ENCODE measurements at regions not wholly inside any gene's neighbourhood (a gene's known extent, or its start where the extent isn't known, plus 50 kb on each side); places are given as distances from the start of the nearest gene placed in this dataset.

- TF ChIP-seq RXRA (IDR thresholded peaks at IDR 0.05; ENCODE audit: borderline replicate concordance, low read depth) (no peak), TAF1 (IDR thresholded peaks at IDR 0.05; ENCODE audit: borderline replicate concordance, low read depth, low read length) (no peak), EP300 (IDR thresholded peaks at IDR 0.05; ENCODE audit: borderline replicate concordance in 1 of 2, low read depth in 1 of 2, low read length in 1 of 2) (no peak), POLR2AphosphoS5 (IDR thresholded peaks at IDR 0.05; ENCODE audit: low read depth, low read length) (no peak), MXI1 (IDR thresholded peaks at IDR 0.05; ENCODE audit: low read depth, low read length) (no peak), EZH2phosphoT487 (IDR thresholded peaks at IDR 0.05; ENCODE audit: borderline replicate concordance, low read depth) (no peak), GABPA (IDR thresholded peaks at IDR 0.05; ENCODE audit: low read depth) (no peak)
- TF ChIP-seq, protein P1, sequence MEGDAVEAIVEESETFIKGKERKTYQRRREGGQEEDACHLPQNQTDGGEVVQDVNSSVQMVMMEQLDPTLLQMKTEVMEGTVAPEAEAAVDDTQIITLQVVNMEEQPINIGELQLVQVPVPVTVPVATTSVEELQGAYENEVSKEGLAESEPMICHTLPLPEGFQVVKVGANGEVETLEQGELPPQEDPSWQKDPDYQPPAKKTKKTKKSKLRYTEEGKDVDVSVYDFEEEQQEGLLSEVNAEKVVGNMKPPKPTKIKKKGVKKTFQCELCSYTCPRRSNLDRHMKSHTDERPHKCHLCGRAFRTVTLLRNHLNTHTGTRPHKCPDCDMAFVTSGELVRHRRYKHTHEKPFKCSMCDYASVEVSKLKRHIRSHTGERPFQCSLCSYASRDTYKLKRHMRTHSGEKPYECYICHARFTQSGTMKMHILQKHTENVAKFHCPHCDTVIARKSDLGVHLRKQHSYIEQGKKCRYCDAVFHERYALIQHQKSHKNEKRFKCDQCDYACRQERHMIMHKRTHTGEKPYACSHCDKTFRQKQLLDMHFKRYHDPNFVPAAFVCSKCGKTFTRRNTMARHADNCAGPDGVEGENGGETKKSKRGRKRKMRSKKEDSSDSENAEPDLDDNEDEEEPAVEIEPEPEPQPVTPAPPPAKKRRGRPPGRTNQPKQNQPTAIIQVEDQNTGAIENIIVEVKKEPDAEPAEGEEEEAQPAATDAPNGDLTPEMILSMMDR (IDR thresholded peaks at IDR 0.05) = peak; percentile 68
These were observed 71.0 kb downstream of the PJA1 start for GRCh38 chrX:69093960-69094871.

All from SK-N-SH (cell line).